ENCODE measurements at regions not wholly inside any gene's neighbourhood (a gene's known extent, or its start where the extent isn't known, plus 50 kb on each side); places are given as distances from the start of the nearest gene placed in this dataset.

DNA sequence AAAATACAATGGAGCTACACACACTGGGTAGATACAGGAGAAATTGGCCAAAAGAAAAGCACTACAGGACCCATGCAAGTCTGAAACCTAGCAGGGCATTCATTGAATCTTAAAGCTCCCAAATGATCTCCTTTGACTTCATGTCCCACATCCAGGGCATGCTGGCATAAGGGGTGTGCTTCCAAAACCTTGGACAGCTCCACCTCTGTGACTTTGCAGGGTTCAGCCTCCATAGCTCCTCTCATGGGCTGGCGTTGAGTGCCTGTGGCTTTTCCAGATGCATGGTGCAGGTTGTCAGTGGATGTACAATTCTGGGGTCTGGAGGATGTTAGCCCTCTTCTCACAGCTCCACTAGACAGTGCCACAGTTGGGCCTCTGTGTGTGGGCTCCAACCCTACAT lies 626.3 kb upstream of the POT1 start:
- DNase-seq, result no peak

DNA sequence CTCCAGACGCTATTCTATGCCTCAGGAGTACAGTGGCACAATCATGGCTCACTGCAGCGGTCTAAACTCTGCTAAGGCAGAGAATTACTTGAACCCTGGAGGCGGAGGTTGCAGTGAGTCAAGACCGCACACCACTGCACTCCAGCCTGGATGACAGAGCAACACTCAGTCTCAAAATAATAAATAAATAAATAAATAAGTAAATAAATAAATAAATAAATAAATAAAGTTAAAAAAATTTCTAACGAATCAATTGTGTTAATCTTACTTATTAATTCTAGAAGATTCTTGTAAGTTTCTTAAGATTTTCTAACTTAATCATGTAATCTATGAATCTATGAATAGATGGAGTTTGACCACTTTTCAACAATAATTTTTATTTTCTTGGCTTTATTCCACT lies 621.4 kb upstream of the POT1 start:
- DNase-seq, result no peak

DNA sequence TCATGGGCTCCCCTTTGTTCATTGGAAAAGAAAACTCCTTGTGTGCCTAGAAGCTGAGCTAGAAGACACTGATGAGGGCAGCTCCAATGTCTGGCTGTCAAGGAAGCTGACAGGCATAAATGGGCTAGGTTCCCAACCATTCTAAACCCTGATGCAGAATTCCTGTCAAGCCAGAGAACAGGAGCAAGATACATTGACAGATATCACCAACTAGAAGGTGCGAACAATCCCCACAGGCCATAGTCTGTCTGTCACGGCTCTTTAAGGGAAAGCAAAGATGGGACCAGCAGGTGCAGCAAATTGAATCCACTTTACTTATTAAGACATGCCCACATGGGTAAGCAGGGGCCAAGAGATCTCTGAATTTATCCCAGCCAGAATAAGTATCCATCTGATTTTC lies 617.9 kb upstream of the POT1 start:
- no peak for DNase-seq

DNA sequence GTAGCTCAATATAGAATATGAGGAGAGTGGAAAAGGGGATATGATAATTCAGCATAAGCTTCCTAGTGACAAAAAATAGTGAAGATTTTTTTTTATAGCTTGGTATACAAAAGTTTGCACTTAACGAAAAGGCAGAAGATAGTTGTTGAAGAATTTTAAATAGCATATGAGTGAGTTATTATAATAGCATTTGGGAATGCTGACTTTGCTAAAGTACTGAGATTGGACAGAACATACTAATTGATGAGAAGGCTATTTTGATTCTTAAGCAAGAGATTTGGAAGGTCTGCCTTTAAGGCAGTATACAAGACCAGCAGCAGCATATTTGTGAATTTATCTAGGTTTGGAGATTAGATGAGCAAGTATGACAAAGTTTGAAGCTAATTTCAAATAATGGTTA lies 600.9 kb upstream of the POT1 start:
- DNase-seq, result no peak

DNA sequence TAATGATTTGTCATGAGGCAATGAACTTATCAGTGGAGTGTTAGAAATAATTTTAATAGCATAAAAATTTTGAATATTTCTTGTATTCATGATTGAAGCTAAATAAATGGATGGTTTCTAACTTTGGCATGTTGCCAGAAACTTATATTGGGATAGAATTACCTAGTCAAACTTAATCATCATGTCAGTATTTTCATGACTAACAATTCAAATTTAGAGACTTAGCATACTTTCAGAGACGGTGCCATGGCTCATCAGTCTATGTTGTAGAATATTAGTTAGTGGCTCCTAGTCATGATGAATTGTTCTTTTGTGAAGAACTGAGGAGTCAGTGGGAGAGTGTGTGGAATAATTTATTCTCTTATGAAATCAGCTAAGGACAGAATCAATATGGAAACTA lies 599.6 kb upstream of the POT1 start:
- DNase-seq, result no peak

DNA sequence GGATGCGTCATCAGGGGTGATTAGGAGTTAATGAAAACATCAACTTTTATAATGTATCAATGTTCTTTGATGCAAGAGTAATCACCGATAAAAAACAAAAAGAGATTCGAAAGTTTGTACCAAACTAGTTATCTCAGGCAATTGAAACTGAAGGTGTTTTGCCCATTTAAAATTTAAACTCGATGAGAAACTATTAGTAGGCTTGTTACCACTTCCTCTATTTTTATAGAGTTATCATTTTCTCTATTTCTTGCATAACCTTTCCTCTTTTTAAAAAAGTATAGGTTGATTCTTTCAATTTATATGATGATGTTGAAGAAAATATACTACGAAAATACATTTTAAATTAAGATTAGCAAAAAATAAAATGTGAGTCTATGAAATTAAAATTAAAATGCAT lies 597.3 kb upstream of the POT1 start:
- DNase-seq, result no peak

DNA sequence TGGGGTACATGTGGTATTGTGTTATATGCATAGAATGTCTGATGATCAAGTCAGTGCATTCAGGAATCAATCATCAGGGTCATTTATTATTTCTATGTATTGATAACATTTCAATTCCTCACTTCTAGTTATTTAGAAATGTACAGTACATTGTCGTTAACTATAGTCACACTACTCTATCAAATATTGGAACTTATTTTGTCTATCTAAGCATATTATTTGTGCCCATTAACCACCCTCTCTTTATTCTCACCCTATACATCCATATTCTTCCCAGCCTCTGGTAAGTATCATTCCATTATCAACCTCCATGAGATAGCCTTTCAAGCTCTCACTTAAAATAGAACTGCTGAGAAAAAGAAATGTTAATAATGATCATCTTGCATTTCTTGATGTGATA lies 596.5 kb upstream of the POT1 start:
- no peak for DNase-seq

DNA sequence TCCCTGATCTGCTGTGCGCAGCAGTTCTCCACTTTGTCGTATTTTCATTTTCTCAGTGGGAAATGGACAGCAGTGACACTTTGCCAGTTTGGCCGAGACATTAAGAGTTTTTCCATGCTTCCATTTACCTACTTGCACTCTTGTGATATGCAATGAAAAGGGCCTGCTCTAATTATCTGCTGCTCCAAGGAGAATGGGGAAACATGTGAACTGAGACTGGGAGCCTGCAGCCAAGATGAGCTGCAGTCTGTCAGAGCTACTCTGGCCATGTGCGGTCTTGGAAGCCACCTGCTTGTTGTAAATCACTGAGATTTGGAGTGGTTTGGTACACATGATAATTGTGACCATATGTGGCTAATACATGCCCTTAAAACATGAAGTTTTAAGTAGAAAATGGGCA lies 586.6 kb upstream of the POT1 start:
- peak; percentile 89 for DNase-seq

DNA sequence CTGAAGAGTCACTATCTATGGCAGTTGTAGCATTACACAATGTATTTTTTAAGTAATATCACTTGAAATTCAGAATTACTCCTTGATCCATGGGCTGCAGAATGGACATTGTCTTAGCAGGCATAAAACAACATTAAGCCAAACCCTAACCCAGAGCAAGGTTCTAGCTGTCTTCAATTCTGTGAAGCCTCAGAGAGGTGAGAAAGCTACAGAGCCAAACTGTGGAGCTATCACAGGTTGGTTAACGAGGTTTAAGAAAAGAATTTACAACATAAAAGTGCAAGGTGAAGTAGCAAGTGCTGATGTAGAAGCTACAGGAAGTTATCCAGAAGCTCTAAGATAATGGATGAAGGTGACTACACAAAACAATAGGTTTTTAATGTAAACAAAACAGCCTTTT lies 582.7 kb upstream of the POT1 start:
- DNase-seq, result no peak

DNA sequence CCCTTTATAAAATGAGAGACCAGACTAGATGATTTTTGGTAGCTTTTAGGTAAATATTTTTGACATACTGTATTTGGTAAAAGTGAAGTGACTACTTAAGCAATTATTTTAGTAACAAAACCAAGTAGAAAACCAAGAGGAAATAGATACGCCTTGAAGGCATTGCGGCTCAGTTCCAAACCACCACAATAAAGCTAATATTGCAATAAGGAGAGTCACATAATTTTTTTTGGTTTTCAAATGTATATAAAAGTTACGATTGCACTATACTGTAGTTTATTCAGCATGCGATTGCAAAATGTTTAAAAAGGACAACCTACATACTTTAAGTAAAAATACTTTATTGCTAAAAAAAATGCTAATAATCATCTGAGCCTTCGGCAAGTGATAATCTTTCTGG lies 581.7 kb upstream of the POT1 start:
- DNase-seq, result no peak

DNA sequence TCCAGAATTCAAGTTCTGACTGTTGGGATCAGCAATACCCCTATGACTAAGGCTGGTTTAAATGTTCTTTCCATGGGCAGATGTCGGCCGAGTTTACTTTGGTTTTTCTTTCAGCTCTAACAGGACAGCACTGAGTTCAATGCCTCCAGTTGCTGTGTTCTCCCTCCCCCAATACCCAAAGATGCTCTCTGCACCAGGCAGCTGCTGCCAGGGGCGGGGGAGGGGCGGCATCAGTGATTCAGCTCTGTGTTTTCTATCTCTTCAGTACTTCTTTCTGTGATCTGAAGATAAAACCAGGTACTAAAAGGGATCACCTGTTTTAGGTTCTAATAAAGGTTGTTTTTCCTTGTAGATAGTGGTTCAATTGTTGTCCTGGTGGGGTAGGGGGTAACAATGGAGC lies 576.7 kb upstream of the POT1 start:
- no peak for DNase-seq

DNA sequence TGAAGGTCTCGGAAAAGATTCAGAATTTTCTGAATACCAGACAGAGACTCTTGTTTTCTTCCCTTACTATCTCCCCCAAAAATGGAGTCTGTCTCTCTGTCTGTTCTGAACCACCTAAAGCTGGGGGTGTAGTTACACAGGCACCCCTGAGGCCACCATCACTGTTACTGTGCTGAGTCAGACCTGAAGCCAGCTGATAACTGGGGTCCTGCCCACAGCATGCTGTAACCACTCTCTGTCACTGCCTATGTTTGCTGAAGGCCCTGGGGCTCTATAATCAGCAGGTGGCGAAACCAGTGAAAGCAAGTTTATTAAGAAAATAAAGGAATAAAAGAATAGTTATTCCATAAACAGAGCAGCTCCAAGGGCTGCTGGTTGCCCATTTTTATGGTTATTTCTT lies 575.2 kb upstream of the POT1 start:
- no peak for DNase-seq

DNA sequence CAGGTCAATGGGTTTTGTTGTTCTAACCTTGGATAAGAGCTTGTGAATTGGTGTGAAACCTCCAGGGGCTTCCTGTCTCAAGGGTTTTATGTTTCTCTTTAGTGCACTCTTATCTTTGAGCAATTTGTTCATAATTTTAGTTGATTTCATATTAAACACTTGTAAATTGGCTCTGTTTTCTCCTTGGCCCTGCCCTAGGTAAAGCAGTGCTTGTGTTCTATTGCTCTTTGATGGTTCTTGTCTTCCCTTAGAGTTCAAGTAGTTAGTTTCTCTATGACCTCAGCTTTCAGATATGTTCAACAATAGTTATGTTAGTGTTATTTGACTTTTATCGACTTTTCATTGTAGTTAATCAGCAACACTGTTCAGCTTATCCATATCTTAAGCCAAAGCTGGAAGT lies 566.4 kb upstream of the POT1 start:
- DNase-seq, result no peak

DNA sequence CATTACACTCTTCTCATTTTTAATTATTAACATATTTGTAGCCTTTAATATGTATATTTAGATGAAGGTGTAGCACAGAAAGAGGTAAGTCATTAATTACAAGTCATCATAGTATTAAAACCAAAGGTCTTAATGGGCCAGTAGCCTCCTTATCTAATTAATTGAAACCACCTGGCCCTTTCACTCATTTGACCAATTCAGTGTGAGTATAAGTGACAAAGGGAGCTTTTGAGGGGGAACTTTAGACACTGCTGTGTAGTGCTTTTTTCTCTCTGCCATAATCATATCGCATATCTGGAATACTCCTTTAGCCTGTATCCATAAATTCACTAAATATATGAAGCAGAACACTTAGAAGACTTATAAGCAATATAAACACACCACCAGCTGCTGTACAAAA lies 562.9 kb upstream of the POT1 start:
- DNase-seq, result no peak

DNA sequence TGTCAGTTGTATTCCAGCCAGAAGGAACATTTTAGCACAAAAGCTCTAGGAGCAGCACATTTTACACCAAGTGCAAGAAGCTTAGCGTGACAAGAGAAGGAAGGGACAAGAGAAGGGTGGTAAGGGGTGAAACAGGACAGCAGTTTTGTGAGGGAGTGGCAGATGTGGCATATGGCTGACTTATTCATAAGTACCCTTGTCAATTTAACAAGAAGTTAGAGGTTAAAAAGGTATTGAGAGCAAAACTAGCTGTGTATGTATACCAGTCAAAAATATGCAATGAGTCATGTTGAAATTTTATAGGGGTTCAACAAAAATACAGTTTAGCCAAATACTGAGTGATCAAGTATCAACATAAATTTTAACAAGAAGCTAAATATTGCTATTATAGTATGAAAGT lies 561.5 kb upstream of the POT1 start:
- no peak for DNase-seq

DNA sequence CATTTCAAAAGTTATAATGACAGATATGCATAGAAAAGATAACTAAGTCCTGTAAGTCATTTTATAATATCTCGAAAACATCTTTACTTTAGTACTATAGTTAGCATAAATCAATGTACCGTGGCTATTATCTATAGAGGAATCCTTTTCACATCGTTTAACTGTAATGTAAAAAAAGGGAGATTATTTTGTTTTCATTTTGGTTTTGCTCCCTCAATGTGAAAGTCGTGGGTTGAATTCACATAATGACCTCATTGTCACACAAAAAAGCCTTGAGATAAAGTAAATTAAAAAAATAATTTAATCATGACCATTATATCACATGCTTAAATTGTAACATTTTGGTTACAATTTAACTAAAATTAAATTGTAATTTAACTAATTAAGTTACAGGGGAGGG lies 560.5 kb upstream of the POT1 start:
- DNase-seq, result no peak

DNA sequence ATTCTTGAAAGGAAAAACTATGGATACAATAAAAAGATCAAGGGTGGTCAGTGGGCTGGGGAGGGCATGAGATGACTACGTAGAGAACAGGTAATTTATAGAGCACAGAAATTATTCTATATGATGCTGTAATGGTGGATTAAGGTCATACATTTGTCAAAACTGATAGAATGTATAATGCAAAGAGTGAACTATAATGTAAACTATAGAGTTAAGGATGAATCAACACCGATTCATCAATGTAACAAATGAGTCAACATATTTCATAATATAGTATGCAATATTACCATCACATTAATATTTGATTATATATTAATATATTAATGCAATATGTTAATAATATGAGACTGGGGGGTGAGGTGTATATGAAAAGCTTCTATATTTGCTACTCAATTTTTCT lies 555.6 kb upstream of the POT1 start:
- no peak for DNase-seq

DNA sequence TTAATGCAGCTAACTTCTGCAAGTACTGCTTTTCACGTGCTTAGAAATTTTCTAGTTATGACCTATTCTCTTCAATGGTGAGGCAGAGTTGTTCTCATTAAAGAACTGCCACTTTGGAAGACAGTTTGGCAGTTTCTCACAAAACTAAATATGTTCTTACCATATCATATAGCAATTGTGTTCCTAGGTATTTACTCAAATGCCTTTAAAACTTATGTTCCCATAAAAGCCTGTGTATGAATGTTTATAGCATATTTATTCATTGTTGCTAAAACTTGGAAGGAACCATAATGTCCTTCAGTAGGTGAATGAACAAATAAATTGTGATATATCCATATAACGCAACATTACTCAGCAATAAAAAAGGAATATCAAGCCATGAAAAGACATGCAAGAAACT lies 555.1 kb upstream of the POT1 start:
- no peak for DNase-seq

DNA sequence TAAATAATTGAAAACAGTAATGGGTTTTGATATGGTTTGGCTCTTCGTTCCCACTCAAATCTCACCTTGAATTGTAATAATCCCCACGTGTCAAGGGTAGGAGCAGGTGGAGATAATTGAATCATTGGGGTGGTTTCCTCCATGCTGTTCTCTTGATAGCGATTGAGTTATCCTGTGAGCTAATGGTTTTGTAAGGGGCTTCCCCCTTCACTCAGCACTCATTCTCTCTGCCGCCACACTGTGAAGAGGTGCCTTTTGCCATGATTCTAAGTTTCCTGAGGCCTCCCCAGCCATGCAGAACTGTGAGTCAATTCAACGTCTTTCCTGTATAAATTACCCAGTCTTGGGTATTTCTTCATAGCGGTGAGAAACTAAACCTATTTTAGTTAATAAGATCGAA lies 551.7 kb upstream of the POT1 start:
- DNase-seq, result no peak

DNA sequence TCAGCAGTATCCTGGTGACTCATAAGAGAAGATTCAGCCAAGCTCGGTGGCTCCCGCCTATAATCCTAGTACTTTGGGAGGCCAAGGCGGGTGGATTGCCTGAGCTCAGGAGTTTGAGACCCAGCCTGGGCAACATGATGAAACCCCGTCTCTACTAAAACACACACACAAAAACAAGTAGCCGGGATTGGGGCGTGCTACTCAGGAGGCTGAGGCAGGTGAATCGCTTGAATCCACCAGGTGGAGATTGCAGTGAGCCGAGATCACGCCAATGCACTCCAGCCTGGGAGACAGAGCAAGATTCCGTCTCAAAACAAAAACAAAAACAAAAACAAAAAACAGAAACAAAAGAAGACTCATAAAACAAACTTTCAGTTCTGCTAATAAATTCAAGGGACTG lies 551.1 kb upstream of the POT1 start:
- no peak for DNase-seq

DNA sequence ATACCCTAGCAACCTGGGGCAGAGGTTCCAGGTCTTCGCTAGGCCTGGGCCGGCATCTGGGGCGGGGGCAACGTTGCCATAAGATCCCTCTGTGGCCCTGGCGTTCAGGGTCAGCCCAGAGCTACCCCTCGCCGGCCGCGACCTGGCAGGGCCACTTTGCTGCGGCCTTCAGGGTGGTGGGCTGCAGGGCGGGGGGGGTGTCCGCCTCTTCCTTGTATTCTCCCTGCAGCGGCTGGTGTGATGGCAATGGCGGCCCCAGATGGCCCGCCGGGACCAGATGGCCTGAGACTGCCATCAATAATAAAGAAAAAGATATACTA lies 539.2 kb upstream of the POT1 start:
- DNase-seq, result no peak

DNA sequence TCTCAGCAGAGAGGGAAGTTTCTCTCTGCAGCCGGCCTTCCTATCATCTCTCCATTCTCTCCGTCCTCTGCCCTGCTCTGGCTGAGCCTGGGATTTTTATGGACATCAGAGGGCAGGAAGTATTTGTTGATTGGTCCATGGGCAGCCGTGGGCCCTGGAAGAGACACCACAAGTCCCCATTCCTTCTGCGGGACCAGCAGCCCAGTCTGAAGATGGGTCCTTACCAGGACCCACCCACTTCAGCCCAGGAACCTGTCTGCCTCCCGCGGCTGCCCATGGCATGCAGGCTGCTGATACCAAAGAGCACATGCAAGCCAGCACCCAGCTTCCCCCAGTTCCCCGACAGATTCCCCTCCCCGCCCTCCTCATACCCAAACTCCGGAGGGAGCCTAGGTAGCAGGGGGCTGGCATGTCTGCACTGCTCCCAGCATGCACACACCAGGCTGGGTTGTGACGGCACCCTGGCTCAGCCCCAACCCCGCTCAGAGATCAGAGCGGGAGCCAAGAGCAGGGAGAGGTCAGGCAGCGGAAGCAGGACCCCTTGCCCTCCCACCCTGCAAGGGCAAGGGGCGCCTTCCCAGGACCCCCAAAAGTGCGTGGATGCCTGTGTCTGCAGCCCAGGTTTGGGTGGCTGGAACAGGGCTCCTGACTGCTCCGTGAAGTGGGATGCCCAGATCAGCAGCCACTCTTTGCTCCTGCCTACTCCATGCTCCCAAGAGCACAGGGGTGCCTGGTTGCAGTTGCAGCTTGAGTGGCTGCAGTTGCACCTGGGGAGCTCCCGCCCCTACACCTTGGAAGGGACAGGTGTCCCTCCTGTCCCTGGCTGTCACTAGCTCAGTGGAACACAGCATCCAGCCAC lies 538.6 kb upstream of the POT1 start:
- no peak for DNase-seq

DNA sequence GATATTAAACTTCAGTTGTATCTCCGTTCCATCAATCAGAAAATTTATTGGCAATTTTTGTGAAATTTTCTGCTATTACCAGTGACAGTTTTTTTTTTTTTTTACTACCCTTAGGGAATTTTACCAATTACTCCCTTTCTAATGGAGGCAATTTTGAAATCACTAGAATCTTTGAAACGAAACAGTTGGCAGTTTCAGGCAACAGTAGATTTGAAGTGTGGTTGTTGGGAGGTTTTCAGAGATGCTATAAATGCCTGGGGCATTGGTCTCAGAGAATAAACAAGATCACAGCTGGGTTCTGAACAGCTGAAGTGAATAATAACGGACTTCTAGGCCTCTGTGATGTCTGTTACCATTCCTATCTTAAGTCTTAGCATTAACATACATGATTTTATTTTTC lies 535.9 kb upstream of the POT1 start:
- DNase-seq, result no peak

DNA sequence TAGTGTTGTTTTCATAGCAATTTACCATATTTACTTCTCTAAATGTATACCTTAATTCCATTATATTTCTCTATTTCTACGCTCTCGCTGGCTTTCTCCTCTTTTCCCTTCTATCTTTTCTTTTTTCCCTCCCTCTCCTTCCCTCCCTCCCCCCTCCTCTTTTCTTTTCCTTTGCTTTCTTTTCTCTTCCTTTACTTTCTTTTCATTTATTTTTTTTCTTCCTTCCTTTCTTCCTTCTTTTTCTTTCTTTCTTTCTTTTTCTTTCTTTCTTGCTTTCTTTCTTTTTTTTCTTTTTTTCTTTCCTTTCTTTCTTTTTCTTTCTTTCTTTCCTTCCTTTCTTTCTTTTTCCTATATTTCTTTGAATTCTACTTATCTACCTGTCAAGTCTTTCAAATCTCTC lies 533.0 kb upstream of the POT1 start:
- DNase-seq, result no peak

DNA sequence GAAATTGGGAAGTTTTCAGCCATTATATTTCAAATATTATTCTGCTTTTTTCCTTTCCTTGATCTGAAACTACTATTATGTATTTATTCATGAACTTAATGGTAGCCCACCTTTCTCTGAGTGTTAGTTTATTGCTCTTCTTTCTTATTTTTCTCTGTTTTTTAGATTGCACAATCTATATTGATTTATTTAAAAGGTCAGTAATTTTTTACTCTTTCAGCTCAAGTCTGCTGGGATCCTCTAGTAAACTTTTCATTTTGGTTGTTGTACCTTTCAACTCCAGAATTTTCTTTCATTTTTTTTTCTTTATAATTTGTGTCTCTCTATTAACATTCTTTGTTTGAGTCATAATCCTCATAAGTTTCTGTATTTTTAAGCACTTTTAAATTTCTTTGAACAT lies 529.4 kb upstream of the POT1 start:
- no peak for DNase-seq

DNA sequence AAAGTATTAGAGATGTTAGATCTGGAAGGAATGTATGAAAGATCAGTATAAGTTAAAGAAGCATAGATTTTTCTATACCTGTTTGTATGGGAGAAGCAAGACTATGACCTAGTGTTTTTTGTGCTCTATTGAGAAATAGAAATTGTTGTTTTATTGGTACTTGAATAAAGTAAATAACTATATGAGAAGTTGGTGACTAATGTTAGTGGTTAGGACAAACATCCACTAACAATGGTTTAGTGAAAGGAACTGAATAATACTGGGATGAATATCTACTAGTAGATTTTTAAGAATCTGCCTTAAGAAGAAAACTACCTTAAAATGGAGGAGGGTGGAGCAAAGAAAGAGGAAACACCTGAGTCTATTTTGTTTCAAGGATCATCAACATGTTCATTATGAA lies 521.1 kb upstream of the POT1 start:
- no peak for DNase-seq

All from NCI-H1092 (cell line).